Activated CD4-positive, alpha-beta T cell treated with anti-CD3 and anti-CD28 coated beads, Interleukin-2, Interleukin-4, amounts not matched to agents 100 ng/mL and 50 ng/mL, durations not matched to agents 16 hours and 8 hours (primary cell): ENCODE measurements at regions not wholly inside any gene's neighbourhood (a gene's known extent, or its start where the extent isn't known, plus 50 kb on each side); places are given as distances from the start of the nearest gene placed in this dataset.
"Not testable (repeated sequence)": the region's sequence is repeated elsewhere in the genome, so short reads cannot be mapped to it uniquely, and the experiment has no call there.

Experiments
- DNase-seq: peaks from one replicate; pipeline ENCODE4 v3.0.0-alpha.2; 2020; ENCODE audit warnings: low spot score

DNA sequence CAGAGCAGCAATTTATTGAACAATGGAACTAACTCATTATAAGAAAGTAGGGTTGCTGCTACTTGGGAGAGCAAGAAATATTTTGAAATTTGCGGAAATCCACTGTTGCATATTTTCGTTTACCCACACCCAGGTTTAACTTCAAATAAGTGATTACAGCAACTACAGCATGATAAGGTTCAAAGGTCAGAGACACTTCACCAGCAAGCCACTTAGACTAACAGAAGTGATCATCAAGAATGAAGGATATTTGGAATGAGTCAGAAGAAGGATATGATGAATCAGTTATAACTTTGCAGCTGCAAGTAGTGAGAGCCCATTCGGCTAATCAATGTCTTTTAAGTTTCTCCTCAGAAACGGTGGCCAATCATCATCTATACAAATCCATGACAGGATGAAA is 199.3 kb downstream of the TMA16 start:
- DNase-seq = no peak

DNA sequence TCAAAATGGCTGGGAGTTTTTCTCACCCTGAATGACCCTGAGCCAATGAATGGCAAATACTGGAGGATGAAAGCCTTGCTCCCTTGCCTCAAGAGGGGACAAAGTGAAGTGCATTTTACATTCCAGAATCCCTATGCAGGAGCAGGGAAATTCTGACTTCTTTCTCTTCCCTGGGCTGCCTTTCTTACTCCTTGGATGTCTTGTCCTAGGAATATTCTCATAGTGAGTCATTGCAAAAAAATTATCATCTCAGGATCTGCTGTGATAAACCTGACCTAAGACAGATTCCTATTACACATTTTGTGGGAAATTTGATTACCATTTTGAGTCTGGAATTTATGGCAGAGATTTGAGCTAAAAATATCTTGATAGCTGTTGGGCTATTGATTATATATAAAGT is 199.9 kb downstream of the TMA16 start:
- DNase-seq = no peak

DNA sequence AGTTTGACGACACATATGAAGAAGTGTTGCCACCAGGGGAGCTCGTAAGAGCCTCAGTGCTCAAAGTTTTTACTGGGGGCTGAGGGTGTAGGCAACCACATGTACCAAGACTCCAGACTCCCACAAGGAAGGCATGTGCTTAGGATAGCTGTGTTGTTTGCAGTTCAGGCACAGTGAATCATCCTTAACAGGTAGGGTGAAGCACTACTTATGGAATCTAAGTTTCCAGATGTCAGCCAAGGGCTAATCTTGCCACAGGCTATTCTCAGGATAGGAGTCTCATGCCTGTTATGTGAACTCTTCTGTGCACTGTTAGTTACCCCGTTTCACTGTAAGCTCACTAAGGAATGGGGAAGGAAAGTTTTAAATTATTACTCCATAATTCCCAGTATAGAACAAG is 202.6 kb downstream of the TMA16 start:
- no peak for DNase-seq

DNA sequence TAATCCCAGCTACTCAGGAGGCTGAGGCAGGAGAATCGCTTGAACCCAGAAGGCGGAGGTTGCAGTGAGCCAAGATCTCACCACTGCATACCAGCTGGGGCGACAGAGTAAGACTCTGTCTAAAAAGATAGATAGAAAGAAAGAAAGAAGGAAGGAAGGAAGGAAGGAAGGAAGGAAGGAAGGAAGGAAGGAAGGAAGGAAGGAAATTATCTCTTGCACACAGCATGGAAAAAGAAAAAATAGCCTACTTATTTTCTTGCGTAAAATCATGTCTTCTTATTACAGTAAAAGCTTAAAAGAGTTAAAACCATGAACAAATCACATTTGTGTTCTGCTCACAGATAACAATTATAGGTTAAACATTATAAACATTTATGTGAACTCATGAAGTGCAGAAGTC is 205.9 kb downstream of the TMA16 start:
- DNase-seq = not testable (repeated sequence)

DNA sequence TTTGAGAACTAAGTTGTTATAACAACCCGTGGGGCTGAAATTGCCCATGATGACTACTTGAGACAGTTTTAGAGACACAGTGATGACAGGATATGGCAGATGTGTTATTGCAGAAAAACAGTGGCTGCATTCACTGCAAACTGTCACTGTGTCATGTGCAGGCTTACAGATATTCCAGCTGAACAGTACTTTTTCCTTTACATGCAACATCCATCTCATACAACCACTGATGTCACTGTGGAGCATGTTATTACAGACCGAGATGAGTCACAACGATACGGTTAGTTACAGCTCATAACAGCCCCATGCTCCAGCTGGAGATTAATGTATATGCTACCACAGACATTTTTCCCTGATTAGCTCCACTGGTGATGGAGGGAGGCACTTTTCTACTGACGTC is 207.4 kb downstream of the TMA16 start:
- DNase-seq = no peak

DNA sequence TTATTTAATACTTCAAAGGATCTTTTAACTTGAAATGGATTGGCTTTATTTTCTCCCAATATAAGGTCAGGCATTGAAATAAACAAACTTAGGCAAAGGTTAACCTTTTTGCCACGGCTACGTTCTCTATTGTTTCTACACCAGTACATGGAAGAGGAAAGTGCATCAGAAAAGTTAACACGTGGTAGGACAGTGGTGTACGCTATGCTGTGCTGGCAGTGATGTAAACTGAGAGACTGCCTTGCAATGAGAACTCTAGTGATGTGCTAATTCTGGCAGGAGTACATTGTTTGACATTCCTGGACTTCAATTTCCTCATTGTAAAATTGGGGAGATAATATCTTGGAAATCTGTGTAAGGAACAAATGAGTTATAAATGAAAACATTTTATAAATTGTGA is 208.2 kb downstream of the TMA16 start:
- no peak for DNase-seq

DNA sequence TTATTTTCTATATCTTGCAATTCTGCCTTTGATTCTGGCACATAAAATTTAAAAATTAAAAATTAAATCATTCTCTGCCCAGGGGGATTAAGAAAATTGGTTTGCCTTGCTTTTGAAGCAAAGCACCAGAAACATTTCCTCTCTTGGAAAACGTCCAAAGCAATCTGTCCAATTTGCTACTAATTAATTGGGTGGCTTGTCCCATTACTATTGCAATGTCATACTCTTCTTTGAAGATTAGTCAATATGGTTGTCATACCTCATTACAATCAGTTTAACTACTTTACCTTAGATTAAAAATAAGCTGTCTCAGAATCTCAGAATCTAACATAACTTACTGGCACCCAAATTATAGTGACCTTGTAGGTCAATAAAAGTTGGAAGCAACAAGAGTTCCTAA is 208.8 kb downstream of the TMA16 start:
- no peak for DNase-seq

DNA sequence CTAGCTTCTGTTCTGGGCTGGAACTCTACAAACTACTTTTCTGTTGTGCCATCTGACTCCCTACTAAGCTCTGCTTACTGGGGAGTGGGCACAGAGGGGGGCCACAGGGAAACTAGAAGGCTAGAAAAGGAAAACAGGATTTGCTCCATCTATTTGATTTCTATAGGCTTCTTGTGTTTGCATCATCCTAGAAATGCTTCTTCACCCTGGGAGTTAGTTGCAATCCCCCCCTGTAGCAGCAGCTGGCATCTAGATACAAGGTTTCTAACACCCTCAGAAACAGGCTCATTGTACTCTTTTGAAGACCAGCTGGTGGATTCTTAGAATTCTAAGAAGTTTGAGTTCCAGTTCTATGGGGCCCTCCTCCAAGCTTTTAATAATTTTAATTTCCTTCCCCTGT is 213.4 kb downstream of the TMA16 start:
- no peak for DNase-seq

DNA sequence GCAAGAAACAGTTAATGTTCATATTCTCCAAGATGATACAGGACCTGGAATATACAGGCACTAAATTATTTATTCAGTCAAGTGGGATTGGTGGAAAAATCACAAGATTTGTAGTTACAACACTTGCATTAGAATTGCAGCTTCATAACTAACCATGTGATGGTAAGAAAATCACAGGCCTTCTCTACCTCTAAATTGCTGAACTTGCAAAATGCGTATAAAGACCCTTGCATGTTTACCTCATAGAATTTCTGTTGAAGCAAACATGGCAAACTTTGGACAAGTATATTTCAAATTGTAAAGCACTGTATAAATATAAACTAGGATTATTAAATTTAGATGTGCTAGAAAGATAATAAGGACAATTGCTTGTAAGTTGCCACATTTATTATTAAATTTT is 215.1 kb downstream of the TMA16 start:
- DNase-seq = no peak

DNA sequence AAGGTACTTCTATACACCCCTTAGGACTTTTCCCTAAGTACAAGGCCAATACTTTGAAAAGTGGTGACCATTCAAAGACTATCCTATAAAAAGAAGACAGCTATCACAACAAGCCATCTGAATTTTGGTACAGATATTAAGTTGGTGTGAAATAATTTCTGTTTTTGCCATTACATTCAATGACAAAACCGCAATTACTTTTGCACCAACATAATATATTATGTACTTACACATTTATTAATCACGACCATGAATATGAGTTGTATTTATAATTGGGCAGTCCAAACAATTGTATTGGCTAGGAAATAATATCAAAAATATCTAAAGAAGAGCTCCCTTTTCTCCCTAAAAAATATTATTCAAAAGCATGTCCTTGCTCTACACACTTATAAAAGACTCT is 215.7 kb downstream of the TMA16 start:
- DNase-seq = no peak

DNA sequence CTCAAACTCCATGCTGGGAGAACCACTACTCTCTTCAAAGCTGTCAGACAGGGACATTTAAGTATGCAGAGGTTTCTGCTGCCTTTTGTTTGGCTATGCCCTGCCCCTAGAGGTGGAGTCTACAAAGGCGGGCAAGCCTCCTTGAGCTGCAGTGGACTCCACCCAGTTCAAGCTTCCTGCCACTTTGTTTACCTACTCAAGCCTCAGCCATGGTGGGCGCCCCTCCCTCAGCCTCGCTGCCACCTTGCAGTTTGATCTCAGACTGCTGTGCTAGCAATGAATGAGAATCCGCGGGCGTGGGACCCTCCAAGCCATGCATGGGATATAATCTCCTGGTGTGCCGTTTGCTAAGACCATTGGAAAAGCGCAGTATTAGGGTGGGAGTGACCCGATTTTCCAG is 230.0 kb downstream of the TMA16 start:
- not testable (repeated sequence) for DNase-seq

DNA sequence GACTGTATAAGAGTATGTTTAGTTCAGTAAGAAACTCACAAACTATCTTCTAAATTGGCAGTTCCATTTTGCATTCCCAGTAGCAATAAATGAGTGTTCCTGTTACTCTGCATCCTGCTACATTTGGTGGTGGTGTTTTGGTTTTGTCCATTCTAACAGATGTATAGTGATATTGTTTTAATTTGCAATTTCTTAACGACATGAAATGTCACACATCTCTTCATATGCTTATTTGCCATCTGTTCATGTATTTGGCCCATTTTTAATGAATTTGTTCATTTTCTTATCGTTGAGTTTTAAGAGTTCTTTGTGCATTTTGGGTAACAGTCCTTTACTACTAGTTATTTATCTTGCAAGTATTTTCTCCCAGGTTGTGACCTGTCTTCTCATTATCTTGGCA is 232.2 kb downstream of the TMA16 start:
- DNase-seq = no peak

DNA sequence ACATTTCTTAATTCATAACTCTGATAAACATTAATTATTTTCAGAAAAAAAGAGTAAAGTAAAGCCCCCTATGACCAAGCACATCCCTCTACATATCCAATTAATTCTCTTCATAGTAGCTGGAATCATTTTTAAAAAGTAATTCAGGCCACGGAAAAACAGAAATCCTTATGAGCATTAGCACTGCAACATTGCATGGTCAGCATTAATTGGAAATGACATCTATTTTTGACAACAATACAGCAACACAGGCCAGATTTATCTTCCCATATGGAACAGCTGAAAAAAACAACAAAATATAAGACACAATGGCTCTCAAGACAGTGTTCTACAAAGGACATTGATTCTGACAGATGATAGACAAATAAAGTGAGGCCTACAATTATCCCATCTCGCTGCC is 236.6 kb downstream of the TMA16 start:
- no peak for DNase-seq

DNA sequence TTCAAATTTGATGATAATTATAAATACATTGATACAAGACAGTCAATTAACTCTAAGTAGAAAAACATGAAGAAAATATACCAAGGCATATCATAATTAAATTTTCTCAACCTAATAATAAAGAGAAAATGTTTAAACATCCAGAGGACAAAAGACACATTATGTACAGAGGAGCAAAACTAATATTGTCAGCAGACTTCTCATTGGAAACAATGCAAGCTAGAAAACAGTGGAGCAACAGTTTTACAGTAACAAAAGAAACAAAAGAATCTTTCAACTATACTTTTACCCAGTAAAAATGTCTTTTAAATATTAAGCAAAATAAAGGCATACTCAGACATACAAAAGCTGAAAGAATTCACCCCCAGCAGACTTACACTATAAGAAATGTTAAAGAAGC is 238.0 kb downstream of the TMA16 start:
- no peak for DNase-seq

DNA sequence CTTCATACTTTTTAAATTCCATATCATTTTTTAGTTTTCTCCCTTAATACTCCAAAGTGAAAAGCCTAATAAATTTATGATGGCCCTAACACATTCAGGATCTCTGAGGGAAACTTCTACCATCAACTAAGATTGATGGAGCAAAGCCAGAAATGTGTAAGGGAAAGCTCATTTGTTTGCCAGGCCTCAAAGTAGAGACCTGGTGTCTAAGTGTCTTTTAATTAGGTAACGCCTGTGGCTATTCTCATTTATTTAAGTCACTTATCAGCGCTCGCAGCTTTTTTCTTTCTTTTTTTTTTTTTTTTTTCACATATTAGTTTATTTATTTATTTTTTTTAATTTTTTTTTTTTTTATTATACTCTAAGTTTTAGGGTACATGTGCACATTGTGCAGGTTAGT is 242.4 kb downstream of the TMA16 start:
- DNase-seq = no peak

DNA sequence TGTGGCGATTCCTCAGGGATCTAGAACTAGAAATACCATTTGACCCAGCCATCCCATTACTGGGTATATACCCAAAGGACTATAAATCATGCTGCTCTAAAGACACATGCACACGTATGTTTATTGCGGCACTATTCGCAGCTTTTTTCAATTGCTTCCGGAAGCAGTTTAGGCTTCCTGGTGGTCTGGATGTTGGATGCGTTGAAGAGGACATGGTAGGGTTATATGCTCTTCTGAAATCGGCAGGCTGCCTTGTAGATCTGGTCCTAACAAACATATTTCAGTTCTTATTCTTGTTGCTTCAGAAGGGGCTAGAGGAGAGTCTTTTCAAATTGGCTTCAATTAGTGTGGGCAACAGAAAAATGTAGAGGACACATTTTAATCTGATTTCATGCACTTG is 243.4 kb downstream of the TMA16 start:
- DNase-seq = not testable (repeated sequence)

DNA sequence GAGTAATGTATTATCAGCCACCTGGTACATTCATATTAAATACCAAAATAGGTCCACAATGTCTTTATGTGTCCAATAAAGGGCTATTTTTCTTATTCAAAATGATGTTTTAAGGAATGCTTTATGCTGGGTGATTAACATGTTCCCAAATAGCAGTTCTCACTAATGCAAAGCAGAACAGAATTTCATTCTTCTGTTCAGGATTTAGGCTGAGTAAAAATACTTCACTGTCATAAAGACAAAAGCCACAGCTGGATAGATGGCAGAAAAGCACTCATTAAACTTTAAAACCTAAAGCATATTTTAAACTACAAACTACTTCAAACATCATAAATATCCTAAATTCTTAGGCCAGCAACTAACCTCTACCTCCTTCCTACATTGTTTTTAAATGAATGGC is 244.0 kb downstream of the TMA16 start:
- DNase-seq = no peak

DNA sequence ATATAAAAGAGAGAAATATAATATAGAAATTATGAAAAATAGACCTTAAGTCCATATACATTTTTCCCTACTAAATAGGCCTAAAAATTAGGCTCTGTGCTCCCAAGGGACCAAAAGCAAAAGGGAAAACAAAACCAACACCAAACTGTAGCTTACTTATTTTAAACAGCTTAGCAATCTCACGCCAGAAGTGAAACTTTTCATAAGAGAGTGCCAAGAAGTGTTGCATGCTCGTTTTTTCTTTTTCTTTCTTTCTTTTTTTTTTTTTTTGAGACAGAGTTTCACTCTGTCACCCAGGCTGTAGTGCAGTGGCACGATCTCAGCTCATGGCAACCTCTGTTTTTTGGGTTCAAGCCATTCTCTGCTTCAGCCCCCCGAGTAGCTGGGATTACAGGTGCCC is 250.4 kb downstream of the TMA16 start:
- no peak for DNase-seq

DNA sequence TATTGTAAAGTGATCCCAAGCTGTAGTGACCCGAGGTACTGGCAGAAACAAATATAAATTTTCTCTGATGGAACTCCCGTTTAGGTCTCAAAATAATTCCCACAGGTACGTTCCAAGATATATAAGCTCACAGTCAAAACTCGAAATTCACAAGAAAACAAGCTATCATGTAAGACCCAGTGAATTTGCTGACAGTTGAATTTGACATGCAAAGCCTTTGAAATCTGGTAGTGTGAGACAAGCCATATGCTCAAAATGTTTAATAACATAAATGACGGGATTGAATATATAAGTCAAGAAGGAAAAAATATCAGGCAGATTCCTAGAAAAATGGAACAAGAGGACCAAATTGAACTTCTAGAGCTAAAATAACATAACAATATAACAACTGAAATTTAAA is 252.8 kb downstream of the TMA16 start:
- DNase-seq = no peak

DNA sequence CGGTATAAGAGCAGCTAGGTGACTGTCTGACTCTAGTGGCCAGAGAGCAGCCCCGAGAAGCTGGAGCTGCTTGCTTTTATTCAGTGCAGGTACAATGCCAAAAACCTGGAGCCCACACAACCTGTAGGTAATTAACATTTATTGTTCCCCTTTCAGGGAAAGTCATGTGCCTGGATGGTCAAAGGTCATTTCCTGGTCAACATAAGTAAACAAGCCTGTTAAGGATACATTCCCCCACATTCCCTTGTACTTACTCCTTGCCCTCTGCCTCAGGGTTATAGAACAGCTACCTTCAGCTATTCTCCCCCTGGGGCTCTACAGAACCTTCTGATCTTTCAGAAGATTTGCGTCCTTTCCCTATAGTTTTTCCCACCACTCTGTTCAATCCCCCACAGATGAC is 253.4 kb downstream of the TMA16 start:
- DNase-seq = no peak

DNA sequence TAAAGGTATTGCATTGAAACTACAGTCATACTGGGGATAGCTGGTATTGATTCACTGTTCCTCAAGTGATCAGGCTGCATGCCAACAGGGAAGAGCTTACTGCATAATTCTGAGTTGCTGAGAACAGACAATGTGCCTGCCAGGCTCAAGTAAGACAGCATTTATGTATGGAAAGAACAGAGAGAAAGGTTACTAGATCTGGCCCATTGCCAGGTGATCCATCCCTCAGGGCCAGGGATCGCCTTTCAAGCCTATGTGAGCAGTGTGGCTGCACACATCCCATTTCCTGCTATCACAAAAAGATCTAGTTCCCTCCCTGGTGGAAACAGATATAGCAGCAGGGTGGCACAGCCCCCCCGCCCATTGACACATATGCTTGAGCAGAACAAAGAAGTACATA is 254.0 kb downstream of the TMA16 start:
- no peak for DNase-seq

DNA sequence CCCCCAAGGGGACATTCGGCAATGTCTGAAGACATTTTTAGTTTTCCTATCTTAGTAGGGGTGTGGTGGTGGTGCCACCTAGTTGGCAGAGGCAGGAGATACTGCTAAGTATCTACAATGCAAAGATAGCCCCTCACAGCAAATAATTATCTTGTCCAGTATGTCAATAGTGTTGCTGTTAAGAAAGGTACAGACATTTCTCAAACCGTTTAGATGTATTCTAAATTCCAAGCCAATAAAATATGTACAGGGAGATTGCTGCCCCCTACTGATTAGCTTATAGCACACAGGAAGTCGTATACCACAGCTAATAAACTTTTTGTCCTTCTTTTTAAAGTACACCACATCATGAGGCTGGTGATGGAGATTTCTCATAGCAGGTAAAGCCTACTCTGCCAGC is 260.5 kb downstream of the TMA16 start:
- DNase-seq = peak; percentile 9

DNA sequence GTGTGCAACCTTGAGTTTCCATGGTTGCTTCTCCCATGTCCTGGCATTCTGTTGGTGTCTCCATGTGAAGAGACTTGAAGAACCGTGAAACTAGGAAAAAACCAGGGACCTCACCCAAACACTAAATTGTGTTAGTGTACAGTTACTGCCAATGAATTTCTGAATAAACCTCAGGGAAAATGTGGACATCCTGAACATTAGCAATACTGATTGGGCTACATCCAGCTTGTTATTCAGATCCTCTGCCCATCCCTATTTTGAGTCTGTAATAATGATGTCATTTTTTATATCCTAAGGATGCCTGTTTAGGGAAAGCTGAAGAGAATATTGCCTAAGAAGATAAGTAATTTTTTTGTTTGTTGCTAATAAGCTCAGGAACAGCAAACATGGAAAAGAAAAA is 262.7 kb downstream of the TMA16 start:
- no peak for DNase-seq

DNA sequence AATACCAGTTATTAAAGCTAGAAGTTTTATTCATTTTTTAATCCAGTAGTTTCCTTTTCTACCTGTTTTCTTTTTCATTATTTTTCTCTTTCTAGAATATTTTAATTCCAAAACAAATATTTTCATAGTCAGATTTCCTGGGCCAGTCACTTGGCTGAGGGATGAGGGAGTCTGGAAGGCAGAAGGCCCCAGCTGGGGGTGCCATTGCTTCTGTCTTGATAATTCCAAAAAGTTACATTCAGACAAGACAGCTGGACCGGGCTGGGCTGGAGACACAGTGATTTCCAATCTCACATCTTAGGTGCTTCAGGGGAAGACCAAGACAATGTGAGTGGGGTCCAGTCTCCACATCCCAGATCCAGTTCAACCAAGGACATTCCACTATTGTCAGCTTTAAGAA is 263.5 kb downstream of the TMA16 start:
- no peak for DNase-seq

DNA sequence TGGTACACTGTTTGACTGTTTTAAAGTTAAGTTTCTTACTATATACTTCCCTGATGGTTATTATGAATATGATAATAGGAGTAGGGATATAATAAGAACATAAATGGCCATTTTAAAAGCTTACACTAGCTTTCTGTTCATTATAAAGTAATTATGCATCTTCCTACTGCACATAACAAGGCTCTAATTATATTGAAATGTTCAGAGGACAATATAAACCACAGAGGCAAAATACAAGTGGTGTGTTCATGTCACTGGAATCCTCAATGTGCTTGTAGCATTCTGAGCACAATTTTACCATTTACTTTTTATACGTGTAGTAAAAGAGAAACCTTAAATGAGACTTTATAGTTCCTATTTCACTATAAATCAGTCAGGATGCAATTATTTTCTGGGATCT is 268.3 kb downstream of the TMA16 start:
- DNase-seq = no peak
